ENCODE measurements at regions not wholly inside any gene's neighbourhood (a gene's known extent, or its start where the extent isn't known, plus 50 kb on each side); places are given as distances from the start of the nearest gene placed in this dataset.

- TF ChIP-seq CTCF (IDR thresholded peaks at IDR 0.05; ENCODE audit: low read depth, low read length) (no peak), EZH2phosphoT487 (IDR thresholded peaks at IDR 0.05; ENCODE audit: low read depth) (no peak)
Observed at GRCh38 chr5:40106847-40107246, 572.9 kb upstream of the PTGER4 start.

Data from OCI-LY3 (cell line).